HCT116 (cell line): ENCODE measurements at regions not wholly inside any gene's neighbourhood (a gene's known extent, or its start where the extent isn't known, plus 50 kb on each side); places are given as distances from the start of the nearest gene placed in this dataset.

Experiments
- ATAC-seq: fragments of 200-7000 bp; cut with Tn5 transposase; 2 replicates; pipeline ENCODE4 v1.9.1; 2020; ENCODE audit warnings: mild to moderate bottlenecking, moderate library complexity
- BruUV-seq: library from RNA; stranded (reverse); fragments of 400-500 nt; replicated peaks from 2 replicates; lab custom pipeline; 2021; lab: Mats Ljungman, UMichigan
- CTCF ChIA-PET: fragments of 300-600 bp; sonication (Branson Sonifier 250); formaldehyde crosslinking; loops from one replicate; lab custom pipeline; 2021; ENCODE audit warnings: antibody characterized with exemption; lab: Charles Lee
- POLR2A ChIA-PET: fragments of 300-600, 350-600 bp; sonication (Branson Sonifier 250); formaldehyde crosslinking; loops from one replicate; lab custom pipeline; 2021; ENCODE audit warnings: antibody characterized with exemption; lab: Charles Lee
- RAD21 ChIA-PET, 2 experiments: fragments of 300-600 bp; sonication (Branson Sonifier 250); formaldehyde crosslinking; loops; one replicate each; lab custom pipeline; 2023; ENCODE audit warnings: low total read pairs in 2 of 2; ENCODE audit not compliant: uncharacterized antibody in 2 of 2, unreplicated experiment in 2 of 2, low non-redundant PET in 1 of 2; lab: Charles Lee
- DNase-seq: peaks from one replicate; pipeline ENCODE4 v3.0.0-alpha.2; 2010; ENCODE audit warnings: low read depth, low spot score
- H2AFZ ChIP-seq: fragments of 200-600 bp; shearing (Covaris generic), sonication (generic); 2 replicates; pipeline ENCODE4 v1.6.1; 2017; ENCODE audit warnings: low read depth, mixed run types, mixed read lengths, antibody characterized with exemption, low read length; ENCODE audit not compliant: poor library complexity, severe bottlenecking
- H3K27ac ChIP-seq: 2 replicates; pipeline ENCODE4 v1.5.1; 2012; ENCODE audit warnings: low read depth, low read length
- H3K27me3 ChIP-seq: fragments of 200-600 bp; sonication (generic); 2 replicates; pipeline ENCODE4 v1.6.1; 2016; ENCODE audit warnings: mixed run types, low read length, mixed read lengths; ENCODE audit not compliant: insufficient read depth
- H3K36me3 ChIP-seq, 2 experiments: fragments of 200-500 bp in 1 of 2; fragments of 200-600 bp in 1 of 2; sonication (Bioruptor generic) in 1 of 2; sonication (generic) in 1 of 2; 2 replicates each; pipeline versions ENCODE4 v1.5.1 to v1.6.1; 2014 to 2016; ENCODE audit warnings: low read length in 2 of 2, inconsistent platforms in 1 of 2, mixed read lengths in 1 of 2, mixed run types in 1 of 2; ENCODE audit not compliant: insufficient read depth in 2 of 2, control insufficient read depth in 1 of 2
- H3K4me1 ChIP-seq, 2 experiments: fragments of 200-600 bp in 1 of 2; sonication (generic) in 1 of 2; 2 replicates each; pipeline versions ENCODE4 v1.5.1 to v1.6.1; 2012 to 2017; ENCODE audit warnings: low read length in 2 of 2, inconsistent platforms in 1 of 2, mild to moderate bottlenecking in 1 of 2, mixed read lengths in 1 of 2, mixed run types in 1 of 2, moderate library complexity in 1 of 2; ENCODE audit not compliant: insufficient read depth in 2 of 2, control insufficient read depth in 1 of 2
- H3K4me2 ChIP-seq: fragments of 200-600 bp; sonication (generic); 2 replicates; pipeline ENCODE4 v1.6.1; 2017; ENCODE audit warnings: mixed run types, low read length, mixed read lengths
- H3K4me3 ChIP-seq, 2 experiments: fragments of 200-600 bp in 1 of 2; sonication (generic) in 1 of 2; replicated peaks in 1 of 2; 2 replicates each; pipeline ENCODE4 v1.5.1; 2011 to 2016; ENCODE audit warnings: low read length in 2 of 2, control low read depth in 1 of 2, low read depth in 1 of 2, mild to moderate bottlenecking in 1 of 2, mixed read lengths in 1 of 2, mixed run types in 1 of 2
- H3K79me2 ChIP-seq: fragments of 200-600 bp; sonication (generic); 2 replicates; pipeline ENCODE4 v1.6.1; 2017; ENCODE audit warnings: mild to moderate bottlenecking, mixed run types, low read length, moderate library complexity, mixed read lengths; ENCODE audit not compliant: insufficient read depth
- H3K9ac ChIP-seq: fragments of 200-600 bp; sonication (generic); 2 replicates; pipeline ENCODE4 v1.6.1; 2016; ENCODE audit warnings: low read length, mixed read lengths
- H3K9me2 ChIP-seq: fragments of 200-600 bp; sonication (generic), shearing (Covaris generic); 2 replicates; pipeline ENCODE4 v1.6.1; 2017; ENCODE audit warnings: mixed run types, mild to moderate bottlenecking, moderate library complexity; ENCODE audit not compliant: insufficient read depth
- H3K9me3 ChIP-seq, 2 experiments: fragments of 200-500 bp in 1 of 2; fragments of 200-600 bp in 1 of 2; sonication (Bioruptor generic) in 1 of 2; sonication (generic) in 1 of 2; 2 replicates each; pipeline ENCODE4 v1.6.1; 2014 to 2017; ENCODE audit warnings: low read length in 2 of 2, mixed read lengths in 2 of 2, inconsistent platforms in 1 of 2, low read depth in 1 of 2, mild to moderate bottlenecking in 1 of 2, mixed run types in 1 of 2, moderate library complexity in 1 of 2; ENCODE audit not compliant: control insufficient read depth in 1 of 2, insufficient read depth in 1 of 2
- H4K20me1 ChIP-seq: fragments of 200-600 bp; sonication (generic), shearing (Covaris generic); 2 replicates; pipeline ENCODE4 v1.6.1; 2017; ENCODE audit warnings: mixed run types, mild to moderate bottlenecking, moderate library complexity; ENCODE audit not compliant: insufficient read depth
- EGR1 ChIP-seq: IDR thresholded peaks from 2 replicates; pipeline ENCODE4 v1.6.1; 2012; ENCODE audit warnings: low read depth
- ELF1 ChIP-seq: IDR thresholded peaks from 2 replicates; pipeline ENCODE4 v1.6.1; 2012; ENCODE audit warnings: low read depth, borderline replicate concordance
- EZH2 ChIP-seq: fragments of 200-600 bp; sonication (generic); IDR thresholded peaks from 2 replicates; pipeline ENCODE4 v1.6.1; 2017; ENCODE audit warnings: antibody characterized with exemption, mixed run types
- POLR2A ChIP-seq: IDR thresholded peaks from 2 replicates; pipeline ENCODE4 v1.7.0; 2011; ENCODE audit warnings: borderline replicate concordance; ENCODE audit not compliant: insufficient read depth, insufficient read length; ENCODE audit errors: extremely low read depth
- SP1 ChIP-seq: IDR thresholded peaks from 2 replicates; pipeline ENCODE4 v1.6.1; 2012; ENCODE audit warnings: low read depth
- intact Hi-C: fragments of 100-400 bp; cut with micrococcal nuclease; formaldehyde crosslinking; loops from 2 replicates; pipeline ENCODE4 v1.10.0; 2022
- TF ChIP-seq, protein P1 (sequence below): IDR thresholded peaks from 2 replicates; pipeline ENCODE4 v1.6.1; 2012; ENCODE audit warnings: low read depth
- TF ChIP-seq, protein P2 (sequence below): IDR thresholded peaks from 2 replicates; pipeline ENCODE4 v1.6.1; 2012
- TF ChIP-seq, protein P3 (sequence below), 3 experiments: fragments of 200-600 bp in 1 of 3; sonication (generic) in 1 of 3; IDR thresholded peaks in 2 of 3; conservative IDR thresholded peaks in 1 of 3; 2 replicates each; pipeline ENCODE4 v1.5.1; 2012 to 2017; ENCODE audit warnings: low read depth in 2 of 3, low read length in 2 of 3, antibody characterized with exemption in 1 of 3, borderline replicate concordance in 1 of 3, control low read depth in 1 of 3, mild to moderate bottlenecking in 1 of 3, mixed read lengths in 1 of 3, mixed run types in 1 of 3, moderate library complexity in 1 of 3; ENCODE audit not compliant: insufficient read depth in 1 of 3

DNA sequence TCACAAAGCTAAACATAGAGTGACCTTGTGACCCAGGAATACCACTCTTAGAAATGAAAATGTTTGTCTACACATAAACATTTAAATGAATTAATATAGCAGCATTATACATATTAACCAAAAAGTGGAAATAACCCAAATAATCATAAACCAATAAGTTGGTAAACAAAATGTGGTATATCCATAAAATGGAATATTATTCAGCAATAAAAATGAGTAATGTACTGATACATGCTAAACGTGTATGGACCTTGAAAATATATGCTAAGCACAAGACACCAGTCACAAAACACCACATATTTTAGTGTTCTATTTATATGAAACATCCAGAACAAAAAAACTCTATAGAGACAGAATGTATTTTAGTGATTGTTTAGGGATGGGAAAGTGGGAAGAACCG lies 68.9 kb upstream of the FUT9 start (continued):
- TF ChIP-seq SP1: no peak
- TF ChIP-seq ELF1: no peak
- TF ChIP-seq, protein P1, sequence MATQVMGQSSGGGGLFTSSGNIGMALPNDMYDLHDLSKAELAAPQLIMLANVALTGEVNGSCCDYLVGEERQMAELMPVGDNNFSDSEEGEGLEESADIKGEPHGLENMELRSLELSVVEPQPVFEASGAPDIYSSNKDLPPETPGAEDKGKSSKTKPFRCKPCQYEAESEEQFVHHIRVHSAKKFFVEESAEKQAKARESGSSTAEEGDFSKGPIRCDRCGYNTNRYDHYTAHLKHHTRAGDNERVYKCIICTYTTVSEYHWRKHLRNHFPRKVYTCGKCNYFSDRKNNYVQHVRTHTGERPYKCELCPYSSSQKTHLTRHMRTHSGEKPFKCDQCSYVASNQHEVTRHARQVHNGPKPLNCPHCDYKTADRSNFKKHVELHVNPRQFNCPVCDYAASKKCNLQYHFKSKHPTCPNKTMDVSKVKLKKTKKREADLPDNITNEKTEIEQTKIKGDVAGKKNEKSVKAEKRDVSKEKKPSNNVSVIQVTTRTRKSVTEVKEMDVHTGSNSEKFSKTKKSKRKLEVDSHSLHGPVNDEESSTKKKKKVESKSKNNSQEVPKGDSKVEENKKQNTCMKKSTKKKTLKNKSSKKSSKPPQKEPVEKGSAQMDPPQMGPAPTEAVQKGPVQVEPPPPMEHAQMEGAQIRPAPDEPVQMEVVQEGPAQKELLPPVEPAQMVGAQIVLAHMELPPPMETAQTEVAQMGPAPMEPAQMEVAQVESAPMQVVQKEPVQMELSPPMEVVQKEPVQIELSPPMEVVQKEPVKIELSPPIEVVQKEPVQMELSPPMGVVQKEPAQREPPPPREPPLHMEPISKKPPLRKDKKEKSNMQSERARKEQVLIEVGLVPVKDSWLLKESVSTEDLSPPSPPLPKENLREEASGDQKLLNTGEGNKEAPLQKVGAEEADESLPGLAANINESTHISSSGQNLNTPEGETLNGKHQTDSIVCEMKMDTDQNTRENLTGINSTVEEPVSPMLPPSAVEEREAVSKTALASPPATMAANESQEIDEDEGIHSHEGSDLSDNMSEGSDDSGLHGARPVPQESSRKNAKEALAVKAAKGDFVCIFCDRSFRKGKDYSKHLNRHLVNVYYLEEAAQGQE: no peak
- TF ChIP-seq, protein P2, sequence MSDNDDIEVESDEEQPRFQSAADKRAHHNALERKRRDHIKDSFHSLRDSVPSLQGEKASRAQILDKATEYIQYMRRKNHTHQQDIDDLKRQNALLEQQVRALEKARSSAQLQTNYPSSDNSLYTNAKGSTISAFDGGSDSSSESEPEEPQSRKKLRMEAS: no peak

DNA sequence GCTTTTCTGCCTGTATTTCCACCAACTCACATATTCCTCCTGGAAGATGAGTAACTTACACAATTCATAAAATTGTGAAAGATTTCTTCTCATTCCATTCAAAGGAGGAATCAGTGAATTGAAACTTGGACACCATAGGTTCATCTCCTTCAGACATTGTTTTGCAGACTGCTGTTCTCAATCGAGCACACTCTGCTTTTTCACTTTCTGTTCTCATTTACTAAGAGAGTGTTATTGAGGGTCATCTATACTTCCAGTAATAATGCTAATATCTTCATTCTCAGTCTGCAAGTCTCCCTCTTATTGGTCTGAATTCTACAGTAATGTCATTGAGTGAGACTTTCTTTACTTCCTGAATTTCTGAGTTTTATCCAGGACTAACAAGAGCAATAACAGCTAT lies 67.5 kb upstream of the FUT9 start:
- Histone ChIP-seq H4K20me1 (no peaks in the 10 kb centered on the region), H3K4me3 (no peak overlapping the region)
- DNase-seq: no peak

More for the DNA sequence above, 67.5 kb upstream of the FUT9 start:
- ChIA-PET CTCF (no interaction called here), RAD21 (no interaction called here), POLR2A (no interaction called here)
- intact Hi-C loops: no loop called here
- peak overlapping the region; percentile 19 for H3K4me2 ChIP-seq
- ATAC-seq: no peak
- H3K27ac ChIP-seq: no peak overlapping the region
- H3K4me1 ChIP-seq: no peaks in the 10 kb centered on the region
- no peaks in the 10 kb centered on the region for H3K9me2 ChIP-seq
- no peak overlapping the region for H2AFZ ChIP-seq
- no TSS peak for BruUV-seq
- TF ChIP-seq EZH2 (no peak), POLR2A (no peak), EGR1 (no peak), SP1 (no peak)
- TF ChIP-seq, protein P3, sequence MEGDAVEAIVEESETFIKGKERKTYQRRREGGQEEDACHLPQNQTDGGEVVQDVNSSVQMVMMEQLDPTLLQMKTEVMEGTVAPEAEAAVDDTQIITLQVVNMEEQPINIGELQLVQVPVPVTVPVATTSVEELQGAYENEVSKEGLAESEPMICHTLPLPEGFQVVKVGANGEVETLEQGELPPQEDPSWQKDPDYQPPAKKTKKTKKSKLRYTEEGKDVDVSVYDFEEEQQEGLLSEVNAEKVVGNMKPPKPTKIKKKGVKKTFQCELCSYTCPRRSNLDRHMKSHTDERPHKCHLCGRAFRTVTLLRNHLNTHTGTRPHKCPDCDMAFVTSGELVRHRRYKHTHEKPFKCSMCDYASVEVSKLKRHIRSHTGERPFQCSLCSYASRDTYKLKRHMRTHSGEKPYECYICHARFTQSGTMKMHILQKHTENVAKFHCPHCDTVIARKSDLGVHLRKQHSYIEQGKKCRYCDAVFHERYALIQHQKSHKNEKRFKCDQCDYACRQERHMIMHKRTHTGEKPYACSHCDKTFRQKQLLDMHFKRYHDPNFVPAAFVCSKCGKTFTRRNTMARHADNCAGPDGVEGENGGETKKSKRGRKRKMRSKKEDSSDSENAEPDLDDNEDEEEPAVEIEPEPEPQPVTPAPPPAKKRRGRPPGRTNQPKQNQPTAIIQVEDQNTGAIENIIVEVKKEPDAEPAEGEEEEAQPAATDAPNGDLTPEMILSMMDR (IDR thresholded peaks at IDR 0.05 in 2 of 3, conservative IDR thresholded peaks at IDR 0.05 in 1 of 3; ENCODE audit: borderline replicate concordance in 1 of 3, insufficient read depth in 1 of 3, low read depth in 2 of 3, low read length in 2 of 3): no peak
- TF ChIP-seq, protein P1: no peak
- H3K9me3 ChIP-seq: no peaks in the 10 kb centered on the region
- H3K79me2 ChIP-seq: no peaks in the 10 kb centered on the region
- H3K9ac ChIP-seq: no peak overlapping the region
- no peaks in the 10 kb centered on the region for H3K36me3 ChIP-seq
- no peaks in the 10 kb centered on the region for H3K27me3 ChIP-seq
